CD4-positive, alpha-beta T cell treated with Interferon alpha-2 for 1 hour (primary cell): ENCODE measurements at regions not wholly inside any gene's neighbourhood (a gene's known extent, or its start where the extent isn't known, plus 50 kb on each side); places are given as distances from the start of the nearest gene placed in this dataset.
"Not testable (repeated sequence)": the region's sequence is repeated elsewhere in the genome, so short reads cannot be mapped to it uniquely, and the experiment has no call there.

ENCODE experiments used
- DNase-seq, 2 donors: peaks; one replicate each; pipeline ENCODE4 v3.0.0-alpha.2; 2020 to 2022

GRCh38 chr2:175755169-175755568 is 246.9 kb downstream of the LNPK start:
- DNase-seq = no peak

GRCh38 chr2:175750195-175750594 is 251.9 kb downstream of the LNPK start:
- DNase-seq = no peak

GRCh38 chr2:175745911-175746310 is 256.2 kb downstream of the LNPK start:
- DNase-seq = no peak

- DNase-seq = no peak
Measured at GRCh38 chr2:175744000-175744399, 258.1 kb downstream of the LNPK start.

- DNase-seq = no peak
Measured at GRCh38 chr2:175743011-175743410, 259.1 kb downstream of the LNPK start.

GRCh38 chr2:175742367-175742766 is 259.7 kb downstream of the LNPK start:
- no peak for DNase-seq

GRCh38 chr2:175741164-175741563 is 260.9 kb downstream of the LNPK start:
- no peak for DNase-seq

GRCh38 chr2:175737722-175738361 is 264.2 kb downstream of the LNPK start:
- DNase-seq = no peak

GRCh38 chr2:175734686-175735085 is 267.4 kb downstream of the LNPK start:
- no peak for DNase-seq

- DNase-seq = no peak
Measured at GRCh38 chr2:175732531-175732930, 269.5 kb downstream of the LNPK start.

GRCh38 chr2:175730050-175730449 is 272.0 kb downstream of the LNPK start:
- DNase-seq = no peak

GRCh38 chr2:175729049-175729706 is 272.9 kb downstream of the LNPK start:
- DNase-seq = no peak

GRCh38 chr2:175728032-175728431 is 274.0 kb downstream of the LNPK start:
- DNase-seq = no peak

GRCh38 chr2:175726223-175726622 is 275.8 kb downstream of the LNPK start:
- DNase-seq = no peak

GRCh38 chr2:175709248-175709647 is 292.8 kb downstream of the LNPK start:
- DNase-seq = no peak

- DNase-seq = no peak
Measured at GRCh38 chr2:175707322-175707721, 294.7 kb downstream of the LNPK start.

- DNase-seq = not testable (repeated sequence)
Measured at GRCh38 chr2:175704568-175704967, 297.5 kb downstream of the LNPK start.

GRCh38 chr2:175698061-175698460 is 304.0 kb downstream of the LNPK start:
- no peak for DNase-seq

- DNase-seq = peak in 1 of 2 donors; percentile 59
Measured at GRCh38 chr2:175690113-175690837, 311.8 kb downstream of the LNPK start.

GRCh38 chr2:175688243-175688642 is 313.8 kb downstream of the LNPK start:
- DNase-seq = no peak

- DNase-seq = no peak
Measured at GRCh38 chr2:175687465-175687864, 314.6 kb downstream of the LNPK start.

GRCh38 chr2:175686002-175686401 is 316.1 kb downstream of the LNPK start:
- no peak for DNase-seq

GRCh38 chr2:175684466-175684865 is 317.6 kb downstream of the LNPK start:
- DNase-seq = no peak

- no peak for DNase-seq
Measured at GRCh38 chr2:175679728-175680127, 322.3 kb downstream of the LNPK start.
